Activated naive CD8-positive, alpha-beta T cell treated with anti-CD3 and anti-CD28 coated beads for 36 hours (primary cell): ENCODE measurements at regions not wholly inside any gene's neighbourhood (a gene's known extent, or its start where the extent isn't known, plus 50 kb on each side); places are given as distances from the start of the nearest gene placed in this dataset.
"Not testable (repeated sequence)": the region's sequence is repeated elsewhere in the genome, so short reads cannot be mapped to it uniquely, and the experiment has no call there.

Experiments used
- DNase-seq: peaks from one replicate; pipeline ENCODE4 v3.0.0; 2021
- H3K27ac Mint-ChIP-seq: one replicate; pipeline ENCODE4 v1.8.0; 2022; ENCODE audit warnings: mild to moderate bottlenecking, moderate library complexity, mixed read lengths
- H3K27me3 Mint-ChIP-seq: one replicate; pipeline ENCODE4 v1.8.0; 2022; ENCODE audit warnings: mild to moderate bottlenecking, mixed read lengths
- H3K36me3 Mint-ChIP-seq: one replicate; pipeline ENCODE4 v1.8.0; 2021; ENCODE audit warnings: mild to moderate bottlenecking, mixed read lengths
- H3K4me1 Mint-ChIP-seq: one replicate; pipeline ENCODE4 v1.8.0; 2021; ENCODE audit warnings: mixed read lengths
- H3K4me3 Mint-ChIP-seq: one replicate; pipeline ENCODE4 v1.8.0; 2022; ENCODE audit warnings: mild to moderate bottlenecking, moderate library complexity, mixed read lengths
- H3K9me3 Mint-ChIP-seq: one replicate; pipeline ENCODE4 v1.8.0; 2022; ENCODE audit warnings: mixed read lengths

DNA sequence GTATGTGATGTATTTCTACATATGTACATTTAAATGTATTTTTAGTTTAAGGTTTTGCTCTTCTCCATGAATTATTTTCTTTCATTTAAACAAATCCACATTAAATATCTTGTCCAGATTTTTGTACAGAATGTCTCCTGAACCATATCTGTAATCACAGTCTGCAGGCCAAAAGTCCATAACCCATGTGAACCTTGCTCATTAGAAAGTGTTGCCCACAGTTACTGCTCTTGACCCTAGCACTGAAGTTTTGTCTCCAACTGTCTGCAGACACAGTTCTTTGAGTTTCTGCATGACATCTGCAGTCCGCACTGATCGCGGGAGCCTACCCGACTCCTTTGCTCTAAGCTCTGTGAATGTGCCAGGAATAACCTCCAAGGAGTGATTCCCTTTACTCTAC, 626.2 kb upstream of the SLC10A2 start:
- no peaks in the 10 kb centered on the region for H3K4me1 Mint-ChIP-seq
- H3K9me3 Mint-ChIP-seq = peaks cover 1% of the 10 kb centered on the region
- no peak overlapping the region for H3K4me3 Mint-ChIP-seq
- H3K27me3 Mint-ChIP-seq = no peaks in the 10 kb centered on the region
- H3K27ac Mint-ChIP-seq = no peak overlapping the region
- no peaks in the 10 kb centered on the region for H3K36me3 Mint-ChIP-seq
- no peak for DNase-seq

DNA sequence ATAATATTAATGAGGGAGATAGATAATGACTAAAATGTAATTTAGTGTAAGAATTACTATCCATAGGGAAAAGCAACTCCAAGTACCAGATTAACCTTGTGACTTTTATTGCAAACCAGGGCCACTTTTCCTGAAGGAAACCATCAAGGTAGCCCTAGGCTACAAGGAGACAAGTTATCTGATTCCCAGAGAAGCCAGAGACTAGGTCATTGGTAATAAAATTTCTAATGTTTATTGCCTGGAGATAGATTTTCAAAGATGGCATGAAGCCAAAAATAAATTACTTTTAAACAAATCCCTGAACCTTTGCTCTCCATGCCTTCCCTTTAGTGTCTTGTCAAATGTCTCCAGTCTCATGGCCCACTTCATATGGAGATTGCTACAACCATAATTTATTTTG, 610.1 kb upstream of the SLC10A2 start:
- no peak for DNase-seq
- H3K9me3 Mint-ChIP-seq = no peaks in the 10 kb centered on the region
- no peaks in the 10 kb centered on the region for H3K36me3 Mint-ChIP-seq
- no peaks in the 10 kb centered on the region for H3K27me3 Mint-ChIP-seq
- no peaks in the 10 kb centered on the region for H3K4me1 Mint-ChIP-seq
- H3K4me3 Mint-ChIP-seq = no peak overlapping the region
- H3K27ac Mint-ChIP-seq = no peak overlapping the region

DNA sequence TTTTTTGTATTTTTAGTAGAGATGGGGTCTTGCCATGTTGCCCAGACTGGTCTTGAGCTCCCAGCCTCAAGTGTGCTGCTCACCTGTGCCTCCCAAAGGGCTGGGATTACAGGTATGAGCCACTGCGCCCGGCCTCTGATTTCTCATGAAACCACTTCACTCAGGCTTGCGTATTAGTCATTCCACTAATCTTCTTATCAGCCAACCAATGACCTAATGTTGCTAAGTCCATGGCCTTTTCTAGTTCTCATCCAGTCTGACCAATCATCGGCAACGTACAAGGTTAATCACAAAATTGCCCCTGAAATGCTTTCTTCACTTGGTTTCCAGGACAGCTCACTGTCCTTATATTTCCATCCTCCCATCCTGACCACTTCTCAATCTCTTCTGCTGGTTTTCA, 605.3 kb upstream of the SLC10A2 start:
- no peaks in the 10 kb centered on the region for H3K36me3 Mint-ChIP-seq

DNA sequence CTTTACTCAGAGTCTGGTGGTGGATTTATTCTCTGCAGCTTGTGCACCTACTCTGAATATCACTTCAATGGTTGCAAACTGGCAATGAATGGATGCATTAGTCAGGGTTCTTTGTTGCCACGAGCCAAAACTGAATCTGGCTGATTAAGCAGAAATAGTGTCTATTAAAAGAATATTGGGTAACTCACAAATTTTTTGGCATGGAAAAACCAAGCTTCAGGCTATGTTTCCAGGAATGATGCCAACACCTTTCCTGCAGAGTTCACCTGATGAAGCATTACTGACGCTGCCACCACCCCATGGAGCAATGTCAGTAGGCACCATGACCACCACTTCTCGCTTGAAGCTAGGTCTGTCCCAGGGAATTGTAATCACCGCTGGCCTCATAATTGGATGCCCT, 597.8 kb upstream of the SLC10A2 start:
- no peak overlapping the region for H3K27ac Mint-ChIP-seq
- H3K27me3 Mint-ChIP-seq = no peaks in the 10 kb centered on the region
- no peaks in the 10 kb centered on the region for H3K4me1 Mint-ChIP-seq
- H3K9me3 Mint-ChIP-seq = peaks cover 2% of the 10 kb centered on the region
- no peaks in the 10 kb centered on the region for H3K36me3 Mint-ChIP-seq
- no peak for DNase-seq
- no peak overlapping the region for H3K4me3 Mint-ChIP-seq

More for the DNA sequence above, 605.3 kb upstream of the SLC10A2 start:
- Mint-ChIP-seq H3K27ac (no peak overlapping the region), H3K9me3 (no peaks in the 10 kb centered on the region), H3K4me1 (no peaks in the 10 kb centered on the region), H3K4me3 (no peak overlapping the region), H3K27me3 (no peaks in the 10 kb centered on the region)
- no peak for DNase-seq

DNA sequence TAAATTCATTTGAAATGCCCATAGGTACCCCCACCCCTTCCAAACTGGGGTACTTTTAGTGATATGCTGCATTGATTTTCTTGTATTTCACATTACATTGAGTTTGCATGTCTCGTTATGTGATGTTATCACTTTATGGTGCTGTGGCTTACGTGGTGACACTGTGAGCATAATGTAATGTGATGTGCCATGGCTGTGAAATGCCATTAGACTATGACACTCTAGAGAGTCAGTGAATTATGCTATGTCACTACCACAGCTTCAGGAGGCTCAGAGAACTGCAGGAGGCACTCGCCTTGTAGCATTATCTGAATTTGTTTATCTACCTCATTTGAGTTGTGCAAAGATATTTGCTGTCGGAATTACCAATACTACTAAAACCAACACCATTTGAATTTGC, 590.1 kb upstream of the SLC10A2 start:
- no peak for DNase-seq
- Mint-ChIP-seq H3K27me3 (no peaks in the 10 kb centered on the region), H3K36me3 (peaks cover 2% of the 10 kb centered on the region), H3K9me3 (peaks cover 4% of the 10 kb centered on the region), H3K4me1 (no peaks in the 10 kb centered on the region), H3K27ac (no peak overlapping the region), H3K4me3 (no peak overlapping the region)

DNA sequence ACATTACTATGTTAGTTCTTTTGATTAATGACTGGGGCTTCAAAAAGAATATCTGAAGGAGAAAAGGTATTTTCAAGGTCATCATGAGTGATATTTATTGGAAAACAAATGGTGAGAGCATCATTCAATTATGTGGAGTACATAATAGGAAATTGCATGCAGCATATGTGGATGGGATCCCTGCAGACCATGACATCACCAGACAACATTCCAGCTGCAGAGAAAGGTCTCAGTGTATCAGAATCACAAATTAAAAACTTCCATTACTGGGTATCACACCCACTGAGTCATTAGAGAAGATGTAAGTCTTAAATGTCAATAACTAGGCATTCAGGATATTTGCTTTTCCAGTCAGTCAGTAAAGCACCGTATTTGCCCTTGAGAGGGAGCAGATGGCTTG, 574.4 kb upstream of the SLC10A2 start:
- H3K4me3 Mint-ChIP-seq = no peak overlapping the region
- no peaks in the 10 kb centered on the region for H3K9me3 Mint-ChIP-seq
- no peaks in the 10 kb centered on the region for H3K27me3 Mint-ChIP-seq
- H3K36me3 Mint-ChIP-seq = no peaks in the 10 kb centered on the region
- H3K4me1 Mint-ChIP-seq = no peaks in the 10 kb centered on the region
- no peak overlapping the region for H3K27ac Mint-ChIP-seq
- no peak for DNase-seq

DNA sequence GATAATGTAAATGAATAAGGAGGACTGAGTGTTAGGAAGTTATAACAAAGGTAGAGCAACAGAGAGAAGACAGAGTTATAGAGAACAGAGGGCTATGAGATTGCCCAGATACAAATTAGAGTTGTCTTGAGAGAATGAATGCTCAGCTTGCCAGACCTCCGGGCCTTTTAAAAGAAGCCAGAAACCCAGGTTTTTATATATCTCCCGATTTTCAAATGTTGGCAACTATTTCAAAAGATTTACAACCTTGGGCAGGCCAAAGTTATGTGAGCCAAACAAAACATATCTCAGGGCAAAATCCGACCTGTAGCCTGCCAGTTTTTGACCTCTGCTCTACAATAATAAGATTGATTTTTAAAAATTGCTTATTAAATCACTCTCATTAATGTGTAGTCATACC, 573.1 kb upstream of the SLC10A2 start:
- Mint-ChIP-seq H3K9me3 (no peaks in the 10 kb centered on the region), H3K27ac (no peak overlapping the region), H3K4me3 (no peak overlapping the region), H3K36me3 (no peaks in the 10 kb centered on the region), H3K27me3 (peaks cover under 1% of the 10 kb centered on the region), H3K4me1 (no peaks in the 10 kb centered on the region)
- no peak for DNase-seq

DNA sequence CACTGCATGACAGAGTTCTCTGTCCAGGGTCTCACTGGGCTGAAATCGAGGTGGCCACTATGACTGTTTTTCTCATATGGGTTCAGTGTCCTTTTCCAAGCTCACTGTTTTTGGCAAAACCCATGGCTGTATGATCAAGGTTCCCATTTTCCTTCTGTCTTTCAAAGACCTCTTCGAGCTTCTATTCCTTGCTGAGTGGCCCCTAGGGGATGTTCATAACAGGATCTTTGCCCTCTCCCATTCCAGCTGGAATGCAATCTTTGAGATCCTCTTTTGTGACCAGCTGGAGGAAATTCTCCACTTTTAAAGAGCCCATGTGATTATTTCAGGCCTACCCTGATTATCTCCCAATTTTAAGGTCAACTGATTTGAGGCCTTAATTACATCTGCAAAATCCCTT, 572.5 kb upstream of the SLC10A2 start:
- Mint-ChIP-seq H3K9me3 (no peaks in the 10 kb centered on the region), H3K4me3 (no peak overlapping the region), H3K27me3 (peaks cover 3% of the 10 kb centered on the region), H3K36me3 (no peaks in the 10 kb centered on the region), H3K27ac (no peak overlapping the region), H3K4me1 (no peaks in the 10 kb centered on the region)
- no peak for DNase-seq

DNA sequence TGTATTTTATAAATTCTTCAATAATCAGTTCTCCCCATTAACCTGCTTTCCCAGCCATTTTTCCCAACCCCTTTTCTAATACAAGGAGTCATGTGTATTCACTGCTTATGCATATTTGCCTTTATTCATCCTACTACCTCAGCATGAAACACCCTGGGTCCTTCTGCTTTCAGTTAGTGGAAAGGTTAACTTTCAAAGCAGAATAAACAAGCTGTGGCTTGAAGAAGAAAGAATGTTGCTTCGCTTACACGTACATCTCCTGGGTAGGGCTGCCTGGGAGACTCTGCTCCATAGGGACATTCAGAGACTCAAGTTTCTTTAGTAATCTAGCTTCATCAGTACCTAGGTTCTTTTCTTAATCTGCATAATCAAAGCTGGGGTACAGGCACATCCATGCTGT, 567.8 kb upstream of the SLC10A2 start:
- no peaks in the 10 kb centered on the region for H3K36me3 Mint-ChIP-seq
- no peaks in the 10 kb centered on the region for H3K4me1 Mint-ChIP-seq
- no peaks in the 10 kb centered on the region for H3K9me3 Mint-ChIP-seq
- peaks cover 3% of the 10 kb centered on the region for H3K27me3 Mint-ChIP-seq
- H3K4me3 Mint-ChIP-seq = no peak overlapping the region
- H3K27ac Mint-ChIP-seq = no peak overlapping the region
- DNase-seq = no peak

DNA sequence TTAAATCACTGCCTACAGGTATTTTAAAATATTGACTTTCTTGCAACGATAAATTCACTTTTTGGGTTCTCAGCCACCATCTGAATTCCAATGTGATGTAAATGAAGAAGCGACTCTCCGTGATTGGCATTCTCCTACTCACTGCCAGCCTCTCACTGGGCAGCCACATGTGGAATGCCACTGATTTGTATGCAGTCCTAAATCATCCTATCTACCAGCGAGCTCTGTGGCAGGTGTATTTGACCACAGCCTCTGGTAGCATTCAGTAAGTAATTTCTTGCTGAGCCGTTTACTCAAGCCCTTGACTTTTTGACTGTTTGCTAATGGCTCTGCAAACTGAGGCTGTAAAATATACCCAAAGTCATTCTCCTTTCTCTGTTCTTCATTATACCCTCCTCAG, 559.0 kb upstream of the SLC10A2 start:
- Mint-ChIP-seq H3K9me3 (no peaks in the 10 kb centered on the region), H3K4me3 (no peak overlapping the region), H3K4me1 (no peaks in the 10 kb centered on the region), H3K27me3 (no peaks in the 10 kb centered on the region), H3K27ac (no peak overlapping the region), H3K36me3 (no peaks in the 10 kb centered on the region)
- DNase-seq = no peak

DNA sequence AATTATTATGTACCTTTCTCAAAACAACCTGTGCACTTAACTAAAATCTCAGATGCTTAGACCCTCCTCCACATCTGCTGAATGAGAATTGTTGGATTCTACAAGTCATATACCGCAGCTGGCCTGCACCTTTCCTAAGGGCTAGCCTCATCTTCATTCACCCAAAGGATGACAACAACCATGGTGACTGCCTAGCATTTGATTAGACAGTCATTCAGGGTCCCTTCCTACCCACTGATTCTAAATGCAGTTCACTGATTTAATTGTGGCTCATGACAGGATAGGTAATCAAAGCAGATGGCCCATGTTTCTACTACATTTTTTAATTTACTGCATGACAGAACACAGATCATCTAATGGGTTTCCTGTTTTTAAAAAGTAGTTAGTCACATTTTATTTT, 551.9 kb upstream of the SLC10A2 start:
- no peak for DNase-seq
- Mint-ChIP-seq H3K27me3 (no peaks in the 10 kb centered on the region), H3K4me1 (no peaks in the 10 kb centered on the region), H3K36me3 (no peaks in the 10 kb centered on the region), H3K27ac (no peak overlapping the region), H3K4me3 (no peak overlapping the region), H3K9me3 (no peaks in the 10 kb centered on the region)

DNA sequence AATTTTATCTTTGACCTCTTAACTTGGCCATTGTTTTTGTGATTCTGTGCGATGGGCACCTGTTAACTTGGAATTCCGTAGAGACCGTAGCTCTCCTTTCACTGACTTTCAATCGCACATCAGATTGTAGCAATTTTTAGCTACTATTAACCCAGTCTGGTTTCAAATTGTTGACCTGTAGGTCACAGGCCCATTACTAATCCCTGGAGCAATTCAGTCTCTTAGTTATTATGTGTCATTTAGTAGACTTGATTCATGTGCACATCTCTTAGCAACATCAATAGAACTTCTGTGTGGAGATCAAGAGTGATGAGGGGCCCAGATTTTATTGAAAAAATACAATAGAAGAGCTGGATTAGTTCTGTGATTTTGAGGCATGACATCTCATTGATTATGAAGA, 549.6 kb upstream of the SLC10A2 start:
- Mint-ChIP-seq H3K4me3 (no peak overlapping the region), H3K27me3 (no peaks in the 10 kb centered on the region), H3K27ac (no peak overlapping the region), H3K36me3 (no peaks in the 10 kb centered on the region), H3K9me3 (no peaks in the 10 kb centered on the region), H3K4me1 (no peaks in the 10 kb centered on the region)
- DNase-seq = no peak

DNA sequence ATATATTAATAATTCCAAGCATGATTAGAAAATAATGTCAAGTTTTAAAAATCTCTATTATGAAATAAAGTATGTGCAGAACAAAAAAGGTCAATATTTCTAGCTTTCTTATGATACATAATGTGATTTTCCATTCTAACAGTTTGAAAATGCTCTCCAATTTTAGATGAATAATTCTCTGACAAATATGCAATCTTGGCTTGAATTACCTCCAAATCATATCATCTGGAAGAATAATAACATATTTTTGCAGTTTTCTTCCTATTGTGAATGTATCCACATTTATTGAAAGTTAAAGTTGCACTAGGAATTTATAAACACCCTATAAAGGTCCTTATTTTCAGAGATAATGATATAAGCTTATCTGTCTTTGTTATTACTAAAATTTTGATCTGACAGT, 548.5 kb upstream of the SLC10A2 start:
- no peaks in the 10 kb centered on the region for H3K36me3 Mint-ChIP-seq
- H3K9me3 Mint-ChIP-seq = no peaks in the 10 kb centered on the region
- H3K4me1 Mint-ChIP-seq = no peaks in the 10 kb centered on the region
- no peak overlapping the region for H3K27ac Mint-ChIP-seq
- no peak overlapping the region for H3K4me3 Mint-ChIP-seq
- no peaks in the 10 kb centered on the region for H3K27me3 Mint-ChIP-seq
- DNase-seq = no peak

DNA sequence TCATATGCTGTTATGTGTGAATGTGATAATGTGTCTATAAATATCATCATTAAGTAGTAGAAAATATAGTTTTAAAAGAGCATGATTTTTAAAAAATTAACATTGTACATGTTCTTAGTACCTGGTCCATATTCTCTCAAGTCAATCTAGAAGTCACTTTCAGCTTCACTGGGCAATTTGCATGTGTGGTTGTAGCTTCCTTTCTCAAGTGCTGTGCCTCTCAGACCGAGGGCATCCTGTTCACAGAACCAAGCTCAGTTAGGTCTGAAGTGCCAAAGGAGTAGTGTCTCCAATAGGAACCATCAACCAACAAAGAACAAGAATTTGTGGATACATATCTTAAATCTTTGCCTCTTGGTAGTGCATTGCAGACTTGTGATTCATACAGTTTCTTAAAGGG, 541.8 kb upstream of the SLC10A2 start:
- H3K4me1 Mint-ChIP-seq = no peaks in the 10 kb centered on the region
- no peak overlapping the region for H3K4me3 Mint-ChIP-seq
- no peaks in the 10 kb centered on the region for H3K36me3 Mint-ChIP-seq
- DNase-seq = no peak
- no peak overlapping the region for H3K27ac Mint-ChIP-seq
- H3K27me3 Mint-ChIP-seq = no peaks in the 10 kb centered on the region
- no peaks in the 10 kb centered on the region for H3K9me3 Mint-ChIP-seq

DNA sequence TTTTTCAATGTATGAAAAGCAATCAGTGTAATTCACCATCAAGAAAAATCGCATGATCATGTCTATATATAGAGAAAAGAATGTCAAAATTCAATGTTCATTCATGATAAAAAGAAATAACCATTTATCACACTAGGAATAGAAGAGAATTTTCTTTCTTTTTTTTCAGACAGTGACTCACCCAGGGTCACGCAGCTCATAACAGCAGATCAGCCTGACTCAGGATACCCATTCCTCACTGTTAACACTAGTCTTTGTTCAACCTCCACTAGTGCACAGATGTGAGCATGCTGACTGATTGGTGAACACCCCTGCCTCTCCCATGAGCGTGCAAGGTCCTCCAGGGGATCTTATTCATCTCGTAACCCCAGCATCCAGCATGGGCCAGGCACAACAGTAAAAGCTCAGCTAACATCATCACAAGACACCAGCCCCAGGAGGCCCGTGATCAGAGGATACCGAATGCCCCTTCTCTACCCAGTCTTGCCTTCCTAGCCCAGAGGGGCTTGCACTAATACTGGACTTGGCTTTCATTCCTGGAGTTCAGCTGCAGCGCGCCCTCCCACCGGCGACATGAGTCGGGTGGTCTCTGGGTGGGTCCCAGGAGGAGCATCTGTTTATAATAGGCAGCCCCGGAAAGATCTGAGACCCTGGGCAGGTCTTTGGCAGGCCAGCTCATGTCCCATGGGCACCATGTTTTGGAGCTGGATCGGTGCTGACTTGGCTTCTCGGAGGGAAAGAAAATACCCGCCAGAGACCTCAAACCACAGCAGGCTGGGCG, 539.5 kb upstream of the SLC10A2 start:
- Mint-ChIP-seq H3K9me3 (no peaks in the 10 kb centered on the region), H3K27me3 (no peaks in the 10 kb centered on the region), H3K27ac (no peak overlapping the region), H3K4me3 (no peak overlapping the region), H3K4me1 (no peaks in the 10 kb centered on the region), H3K36me3 (no peaks in the 10 kb centered on the region)
- no peak for DNase-seq

DNA sequence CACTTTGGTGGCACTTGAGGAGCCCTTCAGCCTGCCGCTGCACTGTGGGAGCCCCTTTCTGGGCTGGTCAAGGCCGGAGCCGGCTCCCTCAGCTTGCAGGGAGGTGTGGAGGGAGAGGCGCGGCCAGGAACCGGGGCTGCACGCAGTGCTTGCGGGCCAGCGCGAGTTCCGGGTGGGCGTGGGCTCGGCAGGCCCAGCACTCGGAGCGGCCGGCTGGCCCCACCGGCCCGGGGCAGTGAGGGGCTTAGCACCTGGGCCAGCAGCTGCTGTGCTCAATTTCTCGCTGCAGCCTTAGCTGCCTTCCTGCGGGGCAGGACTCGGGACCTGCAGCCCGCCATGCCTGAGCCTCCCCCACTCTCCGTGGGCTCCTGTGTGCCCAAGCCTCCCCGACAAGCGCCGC, 533.7 kb upstream of the SLC10A2 start:
- H3K4me3 Mint-ChIP-seq, H3K9me3 Mint-ChIP-seq, H3K36me3 Mint-ChIP-seq, H3K27me3 Mint-ChIP-seq, H3K27ac Mint-ChIP-seq, H3K4me1 Mint-ChIP-seq, DNase-seq: not testable (repeated sequence)
